Spleen (tissue), 7 donors: ENCODE measurements at regions not wholly inside any gene's neighbourhood (a gene's known extent, or its start where the extent isn't known, plus 50 kb on each side); places are given as distances from the start of the nearest gene placed in this dataset.

Experiments used
- POLR2A ChIP-seq, 3 donors: fragments of 450-650 bp; IDR thresholded peaks; one replicate each; pipeline ENCODE4 v1.5.1; 2017; ENCODE audit warnings: antibody characterized with exemption in 3 of 3, mild to moderate bottlenecking in 1 of 3
- TF ChIP-seq, protein P1 (sequence below), 11 experiments: fragments of 200-600 bp in 7 of 11; fragments of 450-650 bp in 4 of 11; sonication (generic) in 4 of 11; IDR thresholded peaks in 8 of 11; conservative IDR thresholded peaks in 3 of 11; 1 replicate in 7 of 11; 2 replicates in 4 of 11; pipeline versions ENCODE4 v1.4.0 to v1.8.0; 2016 to 2021; ENCODE audit warnings: antibody characterized with exemption in 11 of 11, inconsistent platforms in 4 of 11, mild to moderate bottlenecking in 1 of 11
- donor health status: DM: no; HTN: no; CAD: no; lungs with moderate emphysema.
- donor health status: DM: no; HTN: no; CAD: no.
- donor health status: DM: no; HTN: no; CAD: no.

DNA sequence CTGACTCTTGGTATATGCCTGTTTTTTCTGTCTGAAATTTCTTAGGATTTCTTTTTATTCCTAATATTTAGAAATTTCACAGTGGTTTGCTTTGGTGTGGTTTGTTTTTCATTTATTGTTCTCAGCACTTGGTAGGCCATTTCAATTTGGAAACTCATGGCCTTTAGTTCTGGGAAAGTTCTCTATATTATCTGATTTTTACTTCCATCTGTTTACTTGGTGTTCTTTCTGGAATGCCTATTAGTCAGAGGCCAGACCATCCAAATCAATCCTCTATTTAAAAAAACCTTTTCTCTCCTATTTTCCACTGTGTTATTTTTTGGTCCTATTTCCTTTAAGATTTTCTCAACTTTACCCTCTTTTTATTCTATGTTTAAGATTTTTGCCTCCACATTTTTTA, 188.1 kb upstream of the SFRP2 start:
- TF ChIP-seq, protein P1, sequence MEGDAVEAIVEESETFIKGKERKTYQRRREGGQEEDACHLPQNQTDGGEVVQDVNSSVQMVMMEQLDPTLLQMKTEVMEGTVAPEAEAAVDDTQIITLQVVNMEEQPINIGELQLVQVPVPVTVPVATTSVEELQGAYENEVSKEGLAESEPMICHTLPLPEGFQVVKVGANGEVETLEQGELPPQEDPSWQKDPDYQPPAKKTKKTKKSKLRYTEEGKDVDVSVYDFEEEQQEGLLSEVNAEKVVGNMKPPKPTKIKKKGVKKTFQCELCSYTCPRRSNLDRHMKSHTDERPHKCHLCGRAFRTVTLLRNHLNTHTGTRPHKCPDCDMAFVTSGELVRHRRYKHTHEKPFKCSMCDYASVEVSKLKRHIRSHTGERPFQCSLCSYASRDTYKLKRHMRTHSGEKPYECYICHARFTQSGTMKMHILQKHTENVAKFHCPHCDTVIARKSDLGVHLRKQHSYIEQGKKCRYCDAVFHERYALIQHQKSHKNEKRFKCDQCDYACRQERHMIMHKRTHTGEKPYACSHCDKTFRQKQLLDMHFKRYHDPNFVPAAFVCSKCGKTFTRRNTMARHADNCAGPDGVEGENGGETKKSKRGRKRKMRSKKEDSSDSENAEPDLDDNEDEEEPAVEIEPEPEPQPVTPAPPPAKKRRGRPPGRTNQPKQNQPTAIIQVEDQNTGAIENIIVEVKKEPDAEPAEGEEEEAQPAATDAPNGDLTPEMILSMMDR (IDR thresholded peaks at IDR 0.05 in 8 of 11, conservative IDR thresholded peaks at IDR 0.05 in 3 of 11): no peak
- TF ChIP-seq POLR2A (IDR thresholded peaks at IDR 0.05): no peak
